ENCODE measurements at regions not wholly inside any gene's neighbourhood (a gene's known extent, or its start where the extent isn't known, plus 50 kb on each side); places are given as distances from the start of the nearest gene placed in this dataset.

DNA sequence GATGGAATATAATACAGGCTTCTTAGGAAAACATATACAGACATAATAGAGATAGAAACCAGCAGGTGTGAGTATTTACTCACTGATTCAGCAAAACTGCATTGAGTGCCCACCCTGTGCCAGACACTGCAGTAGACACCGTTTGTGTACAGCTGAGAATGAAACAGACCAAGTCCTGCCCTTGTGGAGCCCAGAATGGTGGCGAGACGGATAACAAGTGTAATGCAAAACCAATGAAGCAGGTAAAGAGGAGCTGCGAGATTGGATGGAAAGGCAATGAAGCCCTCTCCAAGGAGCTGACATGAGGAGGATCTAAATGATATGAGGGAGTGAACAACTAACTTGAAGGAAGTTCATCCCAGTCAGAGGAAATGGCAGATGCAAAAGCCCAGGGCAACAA, 256.4 kb downstream of the MEX3B start:
- intact Hi-C loops (cut with micrococcal nuclease; ENCODE audit: unreplicated experiment): no loop called here
- TF ChIP-seq REST (IDR thresholded peaks at IDR 0.05; ENCODE audit: insufficient read depth in 1 of 2, low read depth in 2 of 2, low read length in 1 of 2): no peak
- no peak for TF ChIP-seq TCF7L2 (IDR thresholded peaks at IDR 0.05; ENCODE audit: low read depth, low read length)
- TF ChIP-seq POLR2AphosphoS5 (IDR thresholded peaks at IDR 0.05; ENCODE audit: low read depth, low read length): no peak
- no peak for TF ChIP-seq SIN3A (IDR thresholded peaks at IDR 0.05; ENCODE audit: borderline replicate concordance, insufficient read depth, low read depth, low read length)
- no peak for TF ChIP-seq CTCF (IDR thresholded peaks at IDR 0.05)
- no TSS peak for BruUV-seq (replicated peaks)

DNA sequence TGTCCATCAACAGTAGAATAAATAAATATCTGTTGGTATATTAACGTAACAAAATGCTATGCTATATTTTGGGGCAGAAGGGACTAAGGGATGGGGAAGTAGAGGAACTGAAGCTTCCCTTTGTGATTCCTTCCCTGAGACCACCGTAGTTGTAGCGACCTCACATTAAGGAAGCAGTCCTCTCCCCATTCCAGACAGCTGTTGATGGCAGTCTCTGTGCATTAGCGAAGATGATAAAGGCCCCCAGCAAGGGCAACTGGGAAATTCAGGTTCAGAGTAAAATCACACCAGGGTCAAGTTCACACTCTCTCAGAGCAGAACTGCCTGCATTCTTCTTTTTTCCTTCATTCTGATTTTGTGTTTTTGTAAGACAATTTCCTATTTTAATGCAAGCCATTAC, 259.0 kb downstream of the MEX3B start:
- in situ Hi-C loops (cut with HindIII; ENCODE audit: low pct_unique_long_range_greater_than_20kb, low sequenced_read_pairs) (no loop called here), intact Hi-C loops (cut with micrococcal nuclease; ENCODE audit: unreplicated experiment) (no loop called here)
- Histone ChIP-seq H3K4me1 (ENCODE audit: control insufficient read depth, insufficient read depth, low read length) (no peaks in the 10 kb centered on the region), H3K27ac (ENCODE audit: low read length) (no peak overlapping the region), H3K9me3 (ENCODE audit: control insufficient read depth, insufficient read depth, low read depth, low read length) (no peaks in the 10 kb centered on the region), H3K4me3 (ENCODE audit: low read depth in 2 of 2, low read length in 2 of 2) (no peak overlapping the region), H3K36me3 (ENCODE audit: control insufficient read depth, insufficient read depth, low read length) (no peaks in the 10 kb centered on the region), H3K27me3 (ENCODE audit: control insufficient read depth, insufficient read depth, low read length) (peaks cover 3% of the 10 kb centered on the region; the same call in 1 of the 2 replicates)
- DNase-seq (ENCODE audit: low read depth, low spot score) (no peak), ATAC-seq (no peak)
- CTCF ChIA-PET: no interaction called here
- BruUV-seq (replicated peaks): no TSS peak
- TF ChIP-seq POLR2AphosphoS5 (IDR thresholded peaks at IDR 0.05; ENCODE audit: low read depth, low read length) (no peak), CTCF (IDR thresholded peaks at IDR 0.05) (no peak), TCF7L2 (IDR thresholded peaks at IDR 0.05; ENCODE audit: low read depth, low read length) (no peak), REST (IDR thresholded peaks at IDR 0.05; ENCODE audit: insufficient read depth in 1 of 2, low read depth in 2 of 2, low read length in 1 of 2) (no peak), SIN3A (IDR thresholded peaks at IDR 0.05; ENCODE audit: borderline replicate concordance, insufficient read depth, low read depth, low read length) (no peak)
- POLR2A ChIA-PET: no interaction called here

More for the DNA sequence above, 256.4 kb downstream of the MEX3B start:
- no peak for ATAC-seq
- Histone ChIP-seq H3K4me1 (ENCODE audit: control insufficient read depth, insufficient read depth, low read length) (no peaks in the 10 kb centered on the region), H3K4me3 (ENCODE audit: low read depth in 2 of 2, low read length in 2 of 2) (no peak overlapping the region), H3K36me3 (ENCODE audit: control insufficient read depth, insufficient read depth, low read length) (no peaks in the 10 kb centered on the region), H3K9me3 (ENCODE audit: control insufficient read depth, insufficient read depth, low read depth, low read length) (no peaks in the 10 kb centered on the region), H3K27ac (ENCODE audit: low read length) (no peak overlapping the region), H3K27me3 (ENCODE audit: control insufficient read depth, insufficient read depth, low read length) (peaks cover 3% of the 10 kb centered on the region; the same call in 1 of the 2 replicates)
- ChIA-PET CTCF (no interaction called here), POLR2A (no interaction called here)
- in situ Hi-C loops (cut with HindIII; ENCODE audit: low pct_unique_long_range_greater_than_20kb, low sequenced_read_pairs): no loop called here
- no peak for DNase-seq (ENCODE audit: low read depth, low spot score)
